GM12878 (cell line): ENCODE measurements at regions not wholly inside any gene's neighbourhood (a gene's known extent, or its start where the extent isn't known, plus 50 kb on each side); places are given as distances from the start of the nearest gene placed in this dataset.

ENCODE experiments used
- ASH2L ChIP-seq: fragments of 300-600, 200-600 bp; sonication (generic); IDR thresholded peaks from 2 replicates; pipeline ENCODE4 v1.6.1; 2017; ENCODE audit warnings: low read depth, mild to moderate bottlenecking, borderline replicate concordance
- BRCA1 ChIP-seq: IDR thresholded peaks from 2 replicates; pipeline ENCODE4 v1.6.1; 2011; ENCODE audit warnings: low read depth, low read length, improper control_type of control experiment
- EP300 ChIP-seq, 2 experiments: fragments of 150-350 bp in 1 of 2; IDR thresholded peaks; 2 replicates each; pipeline ENCODE4 v1.6.1; 2011 to 2012; ENCODE audit warnings: low read depth in 2 of 2, low read length in 2 of 2, borderline replicate concordance in 1 of 2, improper control_type of control experiment in 1 of 2, inconsistent platforms in 1 of 2; ENCODE audit not compliant: control insufficient read depth in 1 of 2
- KAT2A ChIP-seq: conservative IDR thresholded peaks from 2 replicates; pipeline ENCODE4 v1.6.1; 2011; ENCODE audit warnings: low read depth, low read length; ENCODE audit not compliant: control insufficient read depth
- NFYB ChIP-seq: IDR thresholded peaks from 2 replicates; pipeline ENCODE4 v1.6.1; 2011; ENCODE audit warnings: low read depth, mild to moderate bottlenecking, low read length, improper control_type of control experiment, moderate library complexity; ENCODE audit not compliant: insufficient read depth
- POLR2A ChIP-seq: IDR thresholded peaks from 2 replicates; pipeline ENCODE4 v1.6.1; 2011; ENCODE audit warnings: low read depth, mild to moderate bottlenecking, low read length
- POLR2AphosphoS2 ChIP-seq: IDR thresholded peaks from 2 replicates; pipeline ENCODE4 v1.6.1; 2011; ENCODE audit warnings: low read depth, mild to moderate bottlenecking, low read length, improper control_type of control experiment, moderate library complexity
- SPI1 ChIP-seq: IDR thresholded peaks from 2 replicates; pipeline ENCODE4 v1.6.1; 2011; ENCODE audit warnings: low read depth, mild to moderate bottlenecking, low read length, moderate library complexity, borderline replicate concordance; ENCODE audit not compliant: insufficient read depth
- YY1 ChIP-seq: IDR thresholded peaks from 2 replicates; pipeline ENCODE4 v1.6.1; 2011; ENCODE audit warnings: low read depth, mild to moderate bottlenecking, low read length
- TF ChIP-seq, protein P1 (sequence below): IDR thresholded peaks from 2 replicates; pipeline ENCODE4 v1.6.1; 2012; ENCODE audit warnings: low read depth, low read length, improper control_type of control experiment

DNA sequence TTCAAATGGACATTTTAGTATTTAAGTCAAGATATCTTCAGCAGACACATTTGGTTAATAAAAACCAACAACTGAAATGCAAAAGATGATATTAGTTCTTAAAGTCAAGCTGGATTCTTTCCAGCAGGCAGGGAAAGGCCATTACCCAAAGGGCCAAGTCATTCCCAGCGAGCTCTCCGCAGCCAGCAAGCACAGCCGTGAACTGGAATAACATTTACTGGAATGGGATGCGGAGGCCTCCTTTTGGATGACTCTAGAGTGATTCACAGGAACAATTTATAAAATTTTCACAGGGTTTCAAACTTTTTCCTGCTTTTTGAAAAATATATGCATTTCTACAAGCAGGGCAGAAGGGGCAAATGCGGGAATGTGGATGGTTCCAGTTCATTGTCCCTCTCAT, 76.6 kb upstream of the DAB2 start:
- no peak for TF ChIP-seq BRCA1
- TF ChIP-seq, protein P1, sequence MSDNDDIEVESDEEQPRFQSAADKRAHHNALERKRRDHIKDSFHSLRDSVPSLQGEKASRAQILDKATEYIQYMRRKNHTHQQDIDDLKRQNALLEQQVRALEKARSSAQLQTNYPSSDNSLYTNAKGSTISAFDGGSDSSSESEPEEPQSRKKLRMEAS = no peak
- no peak for TF ChIP-seq EP300 (IDR thresholded peaks at IDR 0.05; ENCODE audit: borderline replicate concordance in 1 of 2, control insufficient read depth in 1 of 2, low read depth in 2 of 2, low read length in 2 of 2)
- no peak for TF ChIP-seq YY1
- no peak for TF ChIP-seq SPI1
- no peak for TF ChIP-seq POLR2A
- no peak for TF ChIP-seq KAT2A
- TF ChIP-seq ASH2L = no peak
- TF ChIP-seq NFYB = no peak
- no peak for TF ChIP-seq POLR2AphosphoS2
